MM.1S (cell line): ENCODE measurements at regions not wholly inside any gene's neighbourhood (a gene's known extent, or its start where the extent isn't known, plus 50 kb on each side); places are given as distances from the start of the nearest gene placed in this dataset.

Experiments
- DNase-seq: peaks from one replicate; pipeline ENCODE4 v3.0.0-alpha.2; 2015
- H2AFZ ChIP-seq: fragments of 300-600 bp; sonication (generic); 2 replicates; pipeline ENCODE4 v1.6.0; 2016; ENCODE audit warnings: antibody characterized with exemption, low read length
- H3F3A ChIP-seq: fragments of 300-600 bp; sonication (generic); 2 replicates; pipeline ENCODE4 v1.6.1; 2016; ENCODE audit warnings: mild to moderate bottlenecking, antibody characterized with exemption, low read length, moderate library complexity, mixed read lengths; ENCODE audit not compliant: insufficient read depth
- H3K27ac ChIP-seq: fragments of 300-600 bp; sonication (generic); 2 replicates; pipeline ENCODE4 v1.5.1; 2016; ENCODE audit warnings: mild to moderate bottlenecking, low read length
- H3K27me3 ChIP-seq: fragments of 300-600 bp; sonication (generic); replicated peaks from 2 replicates; pipeline ENCODE4 v1.6.0; 2016; ENCODE audit warnings: low read length; ENCODE audit not compliant: insufficient read depth
- H3K36me3 ChIP-seq: fragments of 300-600 bp; sonication (generic); replicated peaks from 2 replicates; pipeline ENCODE4 v1.6.1; 2016; ENCODE audit warnings: mild to moderate bottlenecking, low read length, mixed read lengths; ENCODE audit not compliant: insufficient read depth
- H3K4me1 ChIP-seq: fragments of 300-600 bp; sonication (generic); 2 replicates; pipeline ENCODE4 v1.6.1; 2016; ENCODE audit warnings: low read length, mixed read lengths
- H3K4me2 ChIP-seq: fragments of 300-600 bp; sonication (generic); 2 replicates; pipeline ENCODE4 v1.6.0; 2016; ENCODE audit warnings: low read depth, low read length
- H3K4me3 ChIP-seq: fragments of 300-600 bp; sonication (generic); 2 replicates; pipeline ENCODE4 v1.5.1; 2016; ENCODE audit warnings: low read length, mixed read lengths
- H3K79me2 ChIP-seq: fragments of 300-600 bp; sonication (generic); 2 replicates; pipeline ENCODE4 v1.6.1; 2016; ENCODE audit warnings: mixed run types, low read length, mixed read lengths
- H3K9ac ChIP-seq: fragments of 300-600 bp; sonication (generic); 2 replicates; pipeline ENCODE4 v1.6.1; 2016; ENCODE audit warnings: low read length, mixed read lengths
- H3K9me2 ChIP-seq: fragments of 300-600 bp; sonication (generic); replicated peaks from 2 replicates; pipeline ENCODE4 v1.6.1; 2016; ENCODE audit warnings: mild to moderate bottlenecking, low read length, mixed read lengths; ENCODE audit not compliant: insufficient read depth
- H3K9me3 ChIP-seq: fragments of 300-600 bp; sonication (generic); replicated peaks from 2 replicates; pipeline ENCODE4 v1.6.1; 2016; ENCODE audit warnings: mild to moderate bottlenecking, low read length, mixed read lengths; ENCODE audit not compliant: insufficient read depth
- H4K20me1 ChIP-seq: fragments of 300-600 bp; sonication (generic); 2 replicates; pipeline ENCODE4 v1.6.1; 2016; ENCODE audit warnings: mild to moderate bottlenecking, low read length, moderate library complexity, mixed read lengths; ENCODE audit not compliant: insufficient read depth
- EZH2 ChIP-seq: fragments of 300-600 bp; sonication (generic); optimal IDR thresholded peaks from 2 replicates; pipeline ENCODE3; 2017; ENCODE audit warnings: low read depth, mild to moderate bottlenecking, antibody characterized with exemption, low read length, mixed read lengths
- EZH2phosphoT487 ChIP-seq: fragments of 300-600 bp; sonication (generic); IDR thresholded peaks from 2 replicates; pipeline ENCODE4 v1.6.1; 2018; ENCODE audit warnings: antibody characterized with exemption, low read length
- TF ChIP-seq, protein P1 (sequence below): fragments of 300-600 bp; sonication (generic); IDR thresholded peaks from 2 replicates; pipeline ENCODE4 v1.5.1; 2016; ENCODE audit warnings: antibody characterized with exemption, low read length, mixed read lengths

DNA sequence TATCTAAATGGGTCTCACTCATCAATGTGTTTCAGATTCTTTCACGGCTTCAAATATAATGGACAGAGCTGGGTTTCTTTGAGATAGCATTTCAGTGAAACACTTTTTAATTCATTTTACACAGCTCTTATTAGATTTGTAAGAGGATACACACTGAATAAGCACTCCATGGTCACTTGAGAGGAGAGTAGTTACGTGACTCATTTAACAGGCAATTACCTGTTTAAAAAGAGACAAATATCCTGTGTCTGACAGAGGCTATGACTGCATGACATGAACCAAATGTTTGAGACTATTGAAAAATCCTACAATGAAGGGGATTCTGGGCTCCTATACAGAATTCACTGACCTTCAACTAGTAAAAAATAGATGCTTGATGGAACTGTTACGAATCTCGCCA, 786.9 kb downstream of the EPHA4 start:
- Histone ChIP-seq H3K4me2 (no peak overlapping the region), H3K9me3 (no peaks in the 10 kb centered on the region), H4K20me1 (no peaks in the 10 kb centered on the region), H3K27me3 (no peaks in the 10 kb centered on the region), H2AFZ (no peak overlapping the region), H3K79me2 (no peaks in the 10 kb centered on the region), H3F3A (no peaks in the 10 kb centered on the region), H3K9ac (no peak overlapping the region), H3K4me3 (no peak overlapping the region), H3K9me2 (no peaks in the 10 kb centered on the region), H3K36me3 (no peaks in the 10 kb centered on the region), H3K27ac (no peak overlapping the region), H3K4me1 (no peaks in the 10 kb centered on the region)
- no peak for DNase-seq
- TF ChIP-seq, protein P1, sequence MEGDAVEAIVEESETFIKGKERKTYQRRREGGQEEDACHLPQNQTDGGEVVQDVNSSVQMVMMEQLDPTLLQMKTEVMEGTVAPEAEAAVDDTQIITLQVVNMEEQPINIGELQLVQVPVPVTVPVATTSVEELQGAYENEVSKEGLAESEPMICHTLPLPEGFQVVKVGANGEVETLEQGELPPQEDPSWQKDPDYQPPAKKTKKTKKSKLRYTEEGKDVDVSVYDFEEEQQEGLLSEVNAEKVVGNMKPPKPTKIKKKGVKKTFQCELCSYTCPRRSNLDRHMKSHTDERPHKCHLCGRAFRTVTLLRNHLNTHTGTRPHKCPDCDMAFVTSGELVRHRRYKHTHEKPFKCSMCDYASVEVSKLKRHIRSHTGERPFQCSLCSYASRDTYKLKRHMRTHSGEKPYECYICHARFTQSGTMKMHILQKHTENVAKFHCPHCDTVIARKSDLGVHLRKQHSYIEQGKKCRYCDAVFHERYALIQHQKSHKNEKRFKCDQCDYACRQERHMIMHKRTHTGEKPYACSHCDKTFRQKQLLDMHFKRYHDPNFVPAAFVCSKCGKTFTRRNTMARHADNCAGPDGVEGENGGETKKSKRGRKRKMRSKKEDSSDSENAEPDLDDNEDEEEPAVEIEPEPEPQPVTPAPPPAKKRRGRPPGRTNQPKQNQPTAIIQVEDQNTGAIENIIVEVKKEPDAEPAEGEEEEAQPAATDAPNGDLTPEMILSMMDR: no peak
- no peak for TF ChIP-seq EZH2phosphoT487

DNA sequence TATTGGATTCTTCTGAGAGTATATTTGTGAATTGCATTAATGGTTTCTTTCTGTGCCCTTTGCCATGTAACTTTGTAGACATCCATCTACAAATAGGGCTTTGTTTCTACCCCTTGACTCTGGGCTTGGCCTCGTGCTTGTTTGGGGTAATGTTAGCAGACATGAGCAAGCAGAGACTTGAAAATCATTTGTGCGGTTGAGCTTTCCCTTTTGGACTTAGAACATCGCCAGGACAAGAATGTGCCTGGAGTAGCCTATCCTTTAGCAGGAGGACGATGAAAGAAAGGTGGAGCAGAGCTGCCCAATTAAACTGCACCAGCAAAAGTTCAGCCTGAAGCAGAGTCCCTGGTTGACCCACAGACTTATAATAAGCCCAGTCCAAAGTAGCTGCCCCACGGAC, 785.9 kb downstream of the EPHA4 start:
- H3F3A ChIP-seq: no peaks in the 10 kb centered on the region
- H3K4me1 ChIP-seq: no peaks in the 10 kb centered on the region
- H3K79me2 ChIP-seq: no peaks in the 10 kb centered on the region
- H3K27ac ChIP-seq: no peak overlapping the region
- H3K4me2 ChIP-seq: no peak overlapping the region
- H3K4me3 ChIP-seq: no peak overlapping the region
- no peak for DNase-seq
- H3K9me2 ChIP-seq: no peaks in the 10 kb centered on the region
- TF ChIP-seq, protein P1: no peak
- TF ChIP-seq EZH2phosphoT487 (no peak), EZH2 (no peak)
- no peaks in the 10 kb centered on the region for H3K9me3 ChIP-seq
- no peaks in the 10 kb centered on the region for H3K27me3 ChIP-seq
- no peaks in the 10 kb centered on the region for H3K36me3 ChIP-seq
- no peak overlapping the region for H2AFZ ChIP-seq
- H3K9ac ChIP-seq: no peak overlapping the region
- no peaks in the 10 kb centered on the region for H4K20me1 ChIP-seq

DNA sequence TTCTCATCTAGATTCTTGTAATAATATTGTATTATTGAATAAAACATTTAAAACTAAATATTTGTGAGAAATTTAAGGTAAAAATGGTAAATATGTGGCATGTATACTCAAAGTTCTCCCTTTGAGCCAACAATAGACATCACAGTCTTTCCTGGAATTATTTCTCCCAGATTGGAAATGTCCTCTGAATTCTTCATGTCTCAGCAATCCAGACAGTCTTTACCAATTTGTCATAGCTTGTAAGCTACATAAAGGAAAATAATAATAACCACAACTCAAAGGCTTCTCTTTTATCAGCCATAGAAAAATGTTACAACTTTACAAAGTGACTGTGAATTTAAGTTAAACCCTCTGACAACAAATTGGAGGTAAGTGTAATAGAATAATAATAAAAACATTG, 784.9 kb downstream of the EPHA4 start:
- no peak overlapping the region for H3K27ac ChIP-seq
- no peak overlapping the region for H2AFZ ChIP-seq
- H3K9me2 ChIP-seq: no peaks in the 10 kb centered on the region
- DNase-seq: no peak
- H3K9me3 ChIP-seq: no peaks in the 10 kb centered on the region
- TF ChIP-seq EZH2phosphoT487: no peak
- no peak for TF ChIP-seq EZH2
- TF ChIP-seq, protein P1: no peak
- no peak overlapping the region for H3K4me3 ChIP-seq
- H3F3A ChIP-seq: no peaks in the 10 kb centered on the region
- no peak overlapping the region for H3K4me2 ChIP-seq
- H3K4me1 ChIP-seq: no peaks in the 10 kb centered on the region
- no peaks in the 10 kb centered on the region for H3K36me3 ChIP-seq
- no peaks in the 10 kb centered on the region for H3K27me3 ChIP-seq
- no peaks in the 10 kb centered on the region for H3K79me2 ChIP-seq
- H3K9ac ChIP-seq: no peak overlapping the region
- H4K20me1 ChIP-seq: no peaks in the 10 kb centered on the region

DNA sequence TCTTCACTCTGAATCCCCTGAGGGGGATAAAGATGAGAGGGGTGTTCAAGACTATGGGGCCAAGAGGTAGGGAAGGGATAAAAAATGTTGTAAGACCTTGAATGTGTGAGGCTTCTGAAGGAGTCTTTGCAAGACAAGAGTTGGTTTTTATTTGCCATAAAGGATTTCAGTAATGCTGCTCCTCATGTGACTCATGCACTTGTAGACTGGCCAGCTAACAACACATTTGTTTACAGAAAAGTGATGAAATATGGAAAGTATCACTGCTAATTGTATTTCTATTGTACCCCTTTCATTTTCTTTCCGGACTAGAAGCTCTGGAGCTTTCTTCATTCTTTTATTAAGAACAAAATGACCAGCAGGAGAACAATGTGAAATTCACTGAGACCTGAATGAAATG, 782.1 kb downstream of the EPHA4 start:
- H3K27me3 ChIP-seq: no peaks in the 10 kb centered on the region
- DNase-seq: no peak
- H3K36me3 ChIP-seq: no peaks in the 10 kb centered on the region
- H3K79me2 ChIP-seq: no peaks in the 10 kb centered on the region
- no peak for TF ChIP-seq EZH2phosphoT487
- TF ChIP-seq, protein P1: no peak
- TF ChIP-seq EZH2: no peak
- H3K9me3 ChIP-seq: no peaks in the 10 kb centered on the region
- no peaks in the 10 kb centered on the region for H3F3A ChIP-seq
- H2AFZ ChIP-seq: no peak overlapping the region
- no peaks in the 10 kb centered on the region for H3K4me1 ChIP-seq
- H3K27ac ChIP-seq: no peak overlapping the region
- H3K4me3 ChIP-seq: no peak overlapping the region
- no peak overlapping the region for H3K9ac ChIP-seq
- H3K9me2 ChIP-seq: no peaks in the 10 kb centered on the region
- no peaks in the 10 kb centered on the region for H4K20me1 ChIP-seq
- H3K4me2 ChIP-seq: no peak overlapping the region
